Panc1 (cell line): ENCODE measurements at regions not wholly inside any gene's neighbourhood (a gene's known extent, or its start where the extent isn't known, plus 50 kb on each side); places are given as distances from the start of the nearest gene placed in this dataset.
A peak's percentile ranks its signal among the peaks of the same experiment; 100 is the strongest.

ENCODE experiments used
- ATAC-seq: fragments of 200-7000 bp; cut with Tn5 transposase; 2 replicates; pipeline ENCODE4 v1.9.1; 2020; ENCODE audit warnings: mild to moderate bottlenecking, moderate library complexity
- BruUV-seq: library from RNA; stranded (reverse); fragments of 400-500 nt; replicated peaks from 2 replicates; lab custom pipeline; 2021; lab: Mats Ljungman, UMichigan
- CTCF ChIA-PET: fragments of 300-600 bp; sonication (Branson Sonifier 250); formaldehyde crosslinking; loops from one replicate; lab custom pipeline; 2022; ENCODE audit warnings: antibody characterized with exemption; lab: Charles Lee
- POLR2A ChIA-PET: fragments of 300-600 bp; sonication (Branson Sonifier 250); formaldehyde crosslinking; loops from one replicate; lab custom pipeline; 2022; ENCODE audit warnings: antibody characterized with exemption; lab: Charles Lee
- DNase-seq: peaks from one replicate; pipeline ENCODE4 v3.0.0-alpha.2; 2010; ENCODE audit warnings: low read depth, low spot score
- H3K27ac ChIP-seq: 2 replicates; pipeline ENCODE4 v1.5.1; 2011; ENCODE audit warnings: mild to moderate bottlenecking, low read length, inconsistent platforms
- H3K27me3 ChIP-seq: fragments of 200-500 bp; sonication (Bioruptor generic); 2 replicates; pipeline ENCODE4 v1.6.0; 2014; ENCODE audit warnings: low read length, inconsistent platforms; ENCODE audit not compliant: control insufficient read depth, insufficient read depth
- H3K36me3 ChIP-seq: fragments of 200-500 bp; sonication (Bioruptor generic); 2 replicates; pipeline ENCODE4 v1.5.1; 2014; ENCODE audit warnings: inconsistent platforms, mild to moderate bottlenecking, low read length, moderate library complexity; ENCODE audit not compliant: control insufficient read depth, insufficient read depth
- H3K4me1 ChIP-seq: 2 replicates; pipeline ENCODE4 v1.5.1; 2011; ENCODE audit warnings: inconsistent platforms, mild to moderate bottlenecking, low read length, moderate library complexity; ENCODE audit not compliant: control insufficient read depth, insufficient read depth
- H3K4me3 ChIP-seq, 2 experiments: 2 replicates each; pipeline ENCODE4 v1.5.1; 2011 to 2012; ENCODE audit warnings: low read depth in 2 of 2, low read length in 2 of 2, mild to moderate bottlenecking in 2 of 2, inconsistent platforms in 1 of 2, moderate library complexity in 1 of 2
- H3K9me3 ChIP-seq: fragments of 200-500 bp; sonication (Bioruptor generic); 2 replicates; pipeline ENCODE4 v1.5.1; 2014; ENCODE audit warnings: low read depth, mild to moderate bottlenecking, inconsistent platforms, low read length, moderate library complexity; ENCODE audit not compliant: control insufficient read depth, insufficient read depth
- POLR2AphosphoS5 ChIP-seq: IDR thresholded peaks from 2 replicates; pipeline ENCODE4 v1.6.1; 2012; ENCODE audit warnings: mild to moderate bottlenecking, low read depth, low read length, moderate library complexity
- SIN3A ChIP-seq: IDR thresholded peaks from 2 replicates; pipeline ENCODE4 v1.6.1; 2012; ENCODE audit warnings: low read depth, mild to moderate bottlenecking, low read length, moderate library complexity, borderline replicate concordance; ENCODE audit not compliant: insufficient read depth
- TCF7L2 ChIP-seq: IDR thresholded peaks from 2 replicates; pipeline ENCODE4 v1.6.1; 2011; ENCODE audit warnings: mild to moderate bottlenecking, low read depth, low read length, inconsistent platforms
- in situ Hi-C: cut with HindIII; loops from 2 replicates; pipeline ENCODE4 v1.10.0; 2016; ENCODE audit warnings: low sequenced_read_pairs, low pct_unique_long_range_greater_than_20kb
- intact Hi-C: fragments of 100-400 bp; cut with micrococcal nuclease; formaldehyde crosslinking; loops from one replicate; pipeline ENCODE4 v1.10.0; 2022; ENCODE audit not compliant: unreplicated experiment
- TF ChIP-seq, protein P1 (sequence below), 2 experiments: IDR thresholded peaks; 2 replicates each; pipeline ENCODE4 v1.6.1; 2011 to 2012; ENCODE audit warnings: low read depth in 2 of 2, control low read depth in 1 of 2, low read length in 1 of 2, mild to moderate bottlenecking in 1 of 2, moderate library complexity in 1 of 2; ENCODE audit not compliant: insufficient read depth in 1 of 2
- TF ChIP-seq, protein P2 (sequence below): fragments of 450-650 bp; IDR thresholded peaks from 2 replicates; pipeline ENCODE4 v1.5.1; 2017; ENCODE audit warnings: mild to moderate bottlenecking

DNA sequence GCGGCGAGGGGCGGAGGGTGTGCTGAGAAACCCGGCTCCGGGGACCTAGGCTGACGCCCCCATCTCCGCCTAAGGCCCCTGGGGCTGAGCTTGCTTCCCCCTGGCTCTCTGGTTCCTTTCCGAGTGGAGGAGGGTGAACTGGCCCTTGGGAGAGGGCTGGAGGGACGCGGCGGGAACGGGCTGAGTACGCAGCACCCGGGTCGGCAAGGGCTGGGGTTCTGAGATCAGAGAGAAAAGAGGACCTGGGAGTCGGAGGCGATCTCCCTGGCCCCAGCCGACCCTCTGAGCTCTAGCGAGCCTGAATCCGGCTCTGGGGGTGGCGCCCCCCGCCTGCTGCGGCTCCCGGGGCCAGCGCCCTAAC, 270.8 kb downstream of the FOXD2 start:
- CTCF ChIA-PET = no interaction called here
- BruUV-seq = no TSS peak

DNA sequence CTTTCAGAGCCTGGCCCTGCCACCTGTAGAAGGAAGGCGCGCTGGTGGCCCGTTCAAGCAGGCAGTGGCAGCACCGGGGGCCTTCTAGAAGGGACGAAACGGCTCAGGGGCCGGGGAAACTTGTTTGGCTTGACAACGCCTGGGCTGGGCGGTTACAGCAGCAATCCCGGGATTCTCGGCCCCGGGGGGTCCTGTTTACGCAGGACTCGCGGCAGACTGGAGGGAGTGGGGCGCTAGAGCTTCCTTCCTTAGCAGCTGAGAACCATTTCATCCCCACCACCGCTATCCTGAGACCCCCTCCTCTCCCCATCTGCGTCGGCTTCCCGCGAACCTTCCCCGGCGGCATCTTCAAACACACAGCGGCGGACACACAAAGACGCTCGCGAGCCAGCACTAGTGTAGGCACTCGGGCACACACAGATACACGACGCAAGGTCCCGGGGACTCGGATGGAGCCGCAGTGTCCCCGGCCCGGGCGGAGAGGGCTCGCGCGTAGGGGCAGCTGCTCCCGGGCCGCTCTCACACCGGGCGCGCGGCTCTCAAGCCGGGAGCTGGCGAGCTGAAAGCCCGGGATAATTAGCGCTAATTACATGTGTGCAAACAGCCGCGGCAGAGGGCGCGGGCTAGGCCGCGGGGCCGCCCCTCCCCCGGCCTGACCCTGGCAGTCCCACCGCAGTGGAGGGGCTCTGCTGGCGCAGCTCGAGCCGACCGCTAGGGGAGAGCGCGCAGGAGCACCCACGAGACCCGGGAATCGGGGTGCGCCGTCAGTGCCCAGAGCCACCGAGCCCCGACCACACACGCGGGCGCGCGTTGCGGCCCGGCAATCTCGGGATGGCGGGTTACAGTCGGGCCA, 271.4 kb downstream of the FOXD2 start:
- TF ChIP-seq SIN3A (no peak), POLR2AphosphoS5 (no peak), TCF7L2 (peak; percentile 97)
- TF ChIP-seq, protein P1, sequence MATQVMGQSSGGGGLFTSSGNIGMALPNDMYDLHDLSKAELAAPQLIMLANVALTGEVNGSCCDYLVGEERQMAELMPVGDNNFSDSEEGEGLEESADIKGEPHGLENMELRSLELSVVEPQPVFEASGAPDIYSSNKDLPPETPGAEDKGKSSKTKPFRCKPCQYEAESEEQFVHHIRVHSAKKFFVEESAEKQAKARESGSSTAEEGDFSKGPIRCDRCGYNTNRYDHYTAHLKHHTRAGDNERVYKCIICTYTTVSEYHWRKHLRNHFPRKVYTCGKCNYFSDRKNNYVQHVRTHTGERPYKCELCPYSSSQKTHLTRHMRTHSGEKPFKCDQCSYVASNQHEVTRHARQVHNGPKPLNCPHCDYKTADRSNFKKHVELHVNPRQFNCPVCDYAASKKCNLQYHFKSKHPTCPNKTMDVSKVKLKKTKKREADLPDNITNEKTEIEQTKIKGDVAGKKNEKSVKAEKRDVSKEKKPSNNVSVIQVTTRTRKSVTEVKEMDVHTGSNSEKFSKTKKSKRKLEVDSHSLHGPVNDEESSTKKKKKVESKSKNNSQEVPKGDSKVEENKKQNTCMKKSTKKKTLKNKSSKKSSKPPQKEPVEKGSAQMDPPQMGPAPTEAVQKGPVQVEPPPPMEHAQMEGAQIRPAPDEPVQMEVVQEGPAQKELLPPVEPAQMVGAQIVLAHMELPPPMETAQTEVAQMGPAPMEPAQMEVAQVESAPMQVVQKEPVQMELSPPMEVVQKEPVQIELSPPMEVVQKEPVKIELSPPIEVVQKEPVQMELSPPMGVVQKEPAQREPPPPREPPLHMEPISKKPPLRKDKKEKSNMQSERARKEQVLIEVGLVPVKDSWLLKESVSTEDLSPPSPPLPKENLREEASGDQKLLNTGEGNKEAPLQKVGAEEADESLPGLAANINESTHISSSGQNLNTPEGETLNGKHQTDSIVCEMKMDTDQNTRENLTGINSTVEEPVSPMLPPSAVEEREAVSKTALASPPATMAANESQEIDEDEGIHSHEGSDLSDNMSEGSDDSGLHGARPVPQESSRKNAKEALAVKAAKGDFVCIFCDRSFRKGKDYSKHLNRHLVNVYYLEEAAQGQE (IDR thresholded peaks at IDR 0.05; ENCODE audit: insufficient read depth in 1 of 2, low read depth in 2 of 2, low read length in 1 of 2) = no peak
- TF ChIP-seq, protein P2, sequence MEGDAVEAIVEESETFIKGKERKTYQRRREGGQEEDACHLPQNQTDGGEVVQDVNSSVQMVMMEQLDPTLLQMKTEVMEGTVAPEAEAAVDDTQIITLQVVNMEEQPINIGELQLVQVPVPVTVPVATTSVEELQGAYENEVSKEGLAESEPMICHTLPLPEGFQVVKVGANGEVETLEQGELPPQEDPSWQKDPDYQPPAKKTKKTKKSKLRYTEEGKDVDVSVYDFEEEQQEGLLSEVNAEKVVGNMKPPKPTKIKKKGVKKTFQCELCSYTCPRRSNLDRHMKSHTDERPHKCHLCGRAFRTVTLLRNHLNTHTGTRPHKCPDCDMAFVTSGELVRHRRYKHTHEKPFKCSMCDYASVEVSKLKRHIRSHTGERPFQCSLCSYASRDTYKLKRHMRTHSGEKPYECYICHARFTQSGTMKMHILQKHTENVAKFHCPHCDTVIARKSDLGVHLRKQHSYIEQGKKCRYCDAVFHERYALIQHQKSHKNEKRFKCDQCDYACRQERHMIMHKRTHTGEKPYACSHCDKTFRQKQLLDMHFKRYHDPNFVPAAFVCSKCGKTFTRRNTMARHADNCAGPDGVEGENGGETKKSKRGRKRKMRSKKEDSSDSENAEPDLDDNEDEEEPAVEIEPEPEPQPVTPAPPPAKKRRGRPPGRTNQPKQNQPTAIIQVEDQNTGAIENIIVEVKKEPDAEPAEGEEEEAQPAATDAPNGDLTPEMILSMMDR = peak; percentile 47
- no peak overlapping the region for H3K27ac ChIP-seq
- POLR2A ChIA-PET = no interaction called here
- ATAC-seq = peak; percentile 57
- no TSS peak for BruUV-seq
- no peaks in the 10 kb centered on the region for H3K9me3 ChIP-seq
- intact Hi-C loops = no loop called here
- in situ Hi-C loops = no loop called here
- H3K4me3 ChIP-seq = peak overlapping the region; percentile 44 to 56
- no peak for DNase-seq
- H3K4me1 ChIP-seq = peaks cover 12% of the 10 kb centered on the region
- H3K36me3 ChIP-seq = no peaks in the 10 kb centered on the region
- no peaks in the 10 kb centered on the region; the same call in none of the 2 replicates for H3K27me3 ChIP-seq
- CTCF ChIA-PET = interaction anchor here (0.6 to 1.2 kb wide), 4 partner anchors 33 to 289 kb away, joined by 3 read pairs; no protein-coding TSS in a partner anchor

More for the DNA sequence above, 270.8 kb downstream of the FOXD2 start:
- no peaks in the 10 kb centered on the region for H3K9me3 ChIP-seq
- ATAC-seq = no peak
- in situ Hi-C loops (no loop called here), intact Hi-C loops (no loop called here)
- peaks cover 15% of the 10 kb centered on the region for H3K4me1 ChIP-seq
- no peaks in the 10 kb centered on the region for H3K36me3 ChIP-seq
- no peak overlapping the region for H3K27ac ChIP-seq
- peak overlapping the region in 1 of 2 experiments; percentile 56; a peak in 2 of 4 replicates for H3K4me3 ChIP-seq
- TF ChIP-seq, protein P1 (IDR thresholded peaks at IDR 0.05; ENCODE audit: insufficient read depth in 1 of 2, low read depth in 2 of 2, low read length in 1 of 2) = no peak
- TF ChIP-seq POLR2AphosphoS5 = no peak
- TF ChIP-seq TCF7L2 = no peak
- TF ChIP-seq SIN3A = no peak
- TF ChIP-seq, protein P2 = no peak
- POLR2A ChIA-PET = no interaction called here
- no peaks in the 10 kb centered on the region; the same call in none of the 2 replicates for H3K27me3 ChIP-seq
- no peak for DNase-seq
